ENCODE measurements at regions not wholly inside any gene's neighbourhood (a gene's known extent, or its start where the extent isn't known, plus 50 kb on each side); places are given as distances from the start of the nearest gene placed in this dataset.
A peak's percentile ranks its signal among the peaks of the same experiment; 100 is the strongest.

GRCh38 chr3:162111861-162112260 lies 615.3 kb downstream of the OTOL1 start:
- no peak for TF ChIP-seq CTCF (IDR thresholded peaks at IDR 0.05; ENCODE audit: borderline replicate concordance)
- intact Hi-C loops (cut with micrococcal nuclease), result no loop called here
- Histone ChIP-seq H3K4me3 (no peak overlapping the region), H3K4me1 (no peaks in the 10 kb centered on the region), H3K27ac (replicated peaks) (no peak overlapping the region), H3K9me3 (replicated peaks) (no peaks in the 10 kb centered on the region), H3K27me3 (ENCODE audit: low read depth) (no peaks in the 10 kb centered on the region), H3K36me3 (no peaks in the 10 kb centered on the region)
- no peak for DNase-seq

GRCh38 chr3:162112719-162113118 lies 616.1 kb downstream of the OTOL1 start:
- no peak overlapping the region for H3K27ac ChIP-seq (replicated peaks)
- no peak overlapping the region for H3K4me3 ChIP-seq
- no peak for DNase-seq
- intact Hi-C loops (cut with micrococcal nuclease), result no loop called here
- no peak for TF ChIP-seq CTCF (IDR thresholded peaks at IDR 0.05; ENCODE audit: borderline replicate concordance)
- no peaks in the 10 kb centered on the region for H3K9me3 ChIP-seq (replicated peaks)
- H3K36me3 ChIP-seq, result no peaks in the 10 kb centered on the region
- no peaks in the 10 kb centered on the region for H3K4me1 ChIP-seq
- H3K27me3 ChIP-seq (ENCODE audit: low read depth), result no peaks in the 10 kb centered on the region

GRCh38 chr3:162117961-162118360 lies 621.4 kb downstream of the OTOL1 start:
- Histone ChIP-seq H3K9me3 (replicated peaks) (no peaks in the 10 kb centered on the region), H3K4me1 (peaks cover 8% of the 10 kb centered on the region), H3K27me3 (ENCODE audit: low read depth) (no peaks in the 10 kb centered on the region), H3K36me3 (no peaks in the 10 kb centered on the region), H3K4me3 (no peak overlapping the region), H3K27ac (replicated peaks) (no peak overlapping the region)
- TF ChIP-seq CTCF (IDR thresholded peaks at IDR 0.05; ENCODE audit: borderline replicate concordance), result no peak
- no peak for DNase-seq
- intact Hi-C loops (cut with micrococcal nuclease), result no loop called here

GRCh38 chr3:162119651-162120050 lies 623.0 kb downstream of the OTOL1 start:
- H3K27me3 ChIP-seq (ENCODE audit: low read depth), result no peaks in the 10 kb centered on the region

GRCh38 chr3:162122405-162122804 lies 625.8 kb downstream of the OTOL1 start:
- no peak overlapping the region for H3K4me3 ChIP-seq
- no peaks in the 10 kb centered on the region for H3K27me3 ChIP-seq (ENCODE audit: low read depth)
- TF ChIP-seq CTCF (IDR thresholded peaks at IDR 0.05; ENCODE audit: borderline replicate concordance), result no peak
- intact Hi-C loops (cut with micrococcal nuclease), result no loop called here
- no peaks in the 10 kb centered on the region for H3K36me3 ChIP-seq
- no peak overlapping the region for H3K27ac ChIP-seq (replicated peaks)
- no peaks in the 10 kb centered on the region for H3K9me3 ChIP-seq (replicated peaks)
- peaks cover 15% of the 10 kb centered on the region for H3K4me1 ChIP-seq
- no peak for DNase-seq

More at GRCh38 chr3:162119651-162120050, 623.0 kb downstream of the OTOL1 start:
- Histone ChIP-seq H3K9me3 (replicated peaks) (no peaks in the 10 kb centered on the region), H3K4me1 (peaks cover 8% of the 10 kb centered on the region), H3K36me3 (no peaks in the 10 kb centered on the region), H3K27ac (replicated peaks) (no peak overlapping the region), H3K4me3 (no peak overlapping the region)
- no peak for DNase-seq
- intact Hi-C loops (cut with micrococcal nuclease), result no loop called here
- no peak for TF ChIP-seq CTCF (IDR thresholded peaks at IDR 0.05; ENCODE audit: borderline replicate concordance)

- Histone ChIP-seq H3K36me3 (no peaks in the 10 kb centered on the region), H3K4me1 (peaks cover 7% of the 10 kb centered on the region), H3K9me3 (replicated peaks) (no peaks in the 10 kb centered on the region), H3K4me3 (no peak overlapping the region), H3K27ac (replicated peaks) (peak overlapping the region; percentile 23), H3K27me3 (ENCODE audit: low read depth) (no peaks in the 10 kb centered on the region)
- no peak for TF ChIP-seq CTCF (IDR thresholded peaks at IDR 0.05; ENCODE audit: borderline replicate concordance)
- no peak for DNase-seq
- intact Hi-C loops (cut with micrococcal nuclease), result no loop called here
These were observed 629.2 kb downstream of the OTOL1 start for GRCh38 chr3:162125790-162126189.
